ENCODE measurements at regions not wholly inside any gene's neighbourhood (a gene's known extent, or its start where the extent isn't known, plus 50 kb on each side); places are given as distances from the start of the nearest gene placed in this dataset.

GRCh38 chr12:14315501-14315900, 50.0 kb upstream of the ATF7IP start:
- Mint-ChIP-seq H3K4me3 (no peak overlapping the region), H3K27ac (ENCODE audit: low read depth) (no peak overlapping the region), H3K4me1 (no peaks in the 10 kb centered on the region), H3K9me3 (no peaks in the 10 kb centered on the region), H3K36me3 (ENCODE audit: insufficient read depth) (no peaks in the 10 kb centered on the region), H3K27me3 (no peaks in the 10 kb centered on the region)
- ATAC-seq (replicated peaks; ENCODE audit: extremely low read depth, poor library complexity, severe bottlenecking) (no peak), DNase-seq (ENCODE audit: low spot score in 2 of 2) (no peak)
